Brain microvascular endothelial cell (primary cell): ENCODE measurements at regions not wholly inside any gene's neighbourhood (a gene's known extent, or its start where the extent isn't known, plus 50 kb on each side); places are given as distances from the start of the nearest gene placed in this dataset.

Source experiments
- DNase-seq: peaks from one replicate; pipeline ENCODE4 v3.0.0-alpha.2; 2020
- H3K27ac ChIP-seq: fragments of 250-450 bp; sonication (Bioruptor Pico); 2 replicates; pipeline ENCODE4 v1.5.1; 2020; ENCODE audit warnings: mild to moderate bottlenecking, moderate library complexity
- H3K27me3 ChIP-seq: fragments of 250-450 bp; sonication (Bioruptor Pico); replicated peaks from 2 replicates; pipeline ENCODE4 v1.5.1; 2020; ENCODE audit warnings: mild to moderate bottlenecking
- H3K36me3 ChIP-seq: fragments of 250-450 bp; sonication (Bioruptor Pico); replicated peaks from 2 replicates; pipeline ENCODE4 v1.5.1; 2020; ENCODE audit warnings: mild to moderate bottlenecking
- H3K4me3 ChIP-seq: 2 replicates; pipeline ENCODE4 v1.5.1; 2011; ENCODE audit warnings: low read depth, mild to moderate bottlenecking, control low read depth, low read length, moderate library complexity
- CTCF ChIP-seq: IDR thresholded peaks from 2 replicates; pipeline ENCODE4 v1.5.1; 2011; ENCODE audit warnings: low read depth, mild to moderate bottlenecking, moderate library complexity, low read length, control low read depth, inconsistent platforms; ENCODE audit errors: missing control alignments
- in situ Hi-C: cut with HindIII; loops from 2 replicates; pipeline ENCODE4 v1.10.0; 2017; ENCODE audit warnings: low sequenced_read_pairs, low pct_ligation_motif_present

DNA sequence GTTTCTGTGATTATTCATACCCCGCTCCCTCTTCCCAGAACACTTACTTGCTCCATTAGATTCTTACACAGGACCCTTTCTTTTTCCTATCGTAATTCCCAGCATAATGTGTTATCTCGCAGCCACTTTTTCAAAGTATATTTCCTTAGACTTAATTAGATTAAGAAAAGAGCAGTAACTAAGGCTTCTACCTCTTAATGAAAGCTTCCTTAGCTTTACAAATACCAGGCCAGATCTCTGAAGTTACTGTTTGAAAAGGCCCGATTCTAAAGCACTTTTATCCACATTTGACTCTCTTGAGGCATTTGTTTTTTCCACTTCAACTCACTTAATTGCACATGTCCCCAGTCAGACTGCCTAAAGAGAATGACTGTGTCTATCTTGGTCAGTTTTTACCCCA is 1264.3 kb upstream of the ADGRL2 start:
- TF ChIP-seq CTCF: no peak
- H3K36me3 ChIP-seq: no peaks in the 10 kb centered on the region
- H3K27me3 ChIP-seq: no peaks in the 10 kb centered on the region
- H3K4me3 ChIP-seq: no peak overlapping the region
- no peak overlapping the region for H3K27ac ChIP-seq
- in situ Hi-C loops: no loop called here
- no peak for DNase-seq

GRCh38 chr1:80535466-80535865 is 1265.3 kb upstream of the ADGRL2 start:
- in situ Hi-C loops: no loop called here
- TF ChIP-seq CTCF: no peak
- Histone ChIP-seq H3K27me3 (no peaks in the 10 kb centered on the region), H3K27ac (no peak overlapping the region), H3K36me3 (no peaks in the 10 kb centered on the region), H3K4me3 (no peak overlapping the region)
- DNase-seq: no peak

DNA sequence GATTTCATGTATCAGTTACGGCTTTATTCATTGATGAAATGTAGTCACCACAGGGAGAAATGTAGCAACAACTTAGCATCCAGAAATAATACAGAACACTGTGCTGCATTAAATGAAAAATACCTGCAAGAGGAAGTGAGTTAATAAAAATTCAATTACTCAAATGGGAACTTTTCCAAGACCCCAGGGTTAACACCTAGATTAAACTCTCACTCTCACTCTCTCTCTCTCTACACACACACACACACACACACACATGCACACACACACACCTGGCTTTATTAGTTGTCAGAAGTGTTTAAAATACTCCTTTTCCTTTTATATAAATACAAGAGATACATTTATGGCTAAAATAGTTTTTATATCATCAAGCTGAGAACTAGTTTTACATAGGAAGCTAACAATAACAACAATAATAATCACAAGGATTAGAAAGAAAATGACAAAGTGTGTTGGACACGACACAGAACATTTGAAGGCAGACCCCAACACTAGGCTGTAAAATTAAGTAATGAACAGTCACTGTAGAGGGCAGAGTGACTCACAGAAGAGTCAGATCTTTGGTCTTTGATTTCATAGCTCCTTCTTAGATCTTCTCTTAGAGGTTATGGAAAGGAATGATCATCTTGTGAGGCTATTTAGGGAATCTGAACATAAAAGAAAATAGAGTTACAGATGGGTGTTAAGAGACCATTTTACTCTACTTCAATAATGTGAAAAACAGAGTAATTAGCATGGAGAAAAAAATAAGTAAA is 1266.0 kb upstream of the ADGRL2 start:
- in situ Hi-C loops: no loop called here
- no peak for TF ChIP-seq CTCF
- peak; percentile 14 for DNase-seq
- Histone ChIP-seq H3K36me3 (no peaks in the 10 kb centered on the region), H3K4me3 (no peak overlapping the region), H3K27me3 (no peaks in the 10 kb centered on the region), H3K27ac (no peak overlapping the region)

DNA sequence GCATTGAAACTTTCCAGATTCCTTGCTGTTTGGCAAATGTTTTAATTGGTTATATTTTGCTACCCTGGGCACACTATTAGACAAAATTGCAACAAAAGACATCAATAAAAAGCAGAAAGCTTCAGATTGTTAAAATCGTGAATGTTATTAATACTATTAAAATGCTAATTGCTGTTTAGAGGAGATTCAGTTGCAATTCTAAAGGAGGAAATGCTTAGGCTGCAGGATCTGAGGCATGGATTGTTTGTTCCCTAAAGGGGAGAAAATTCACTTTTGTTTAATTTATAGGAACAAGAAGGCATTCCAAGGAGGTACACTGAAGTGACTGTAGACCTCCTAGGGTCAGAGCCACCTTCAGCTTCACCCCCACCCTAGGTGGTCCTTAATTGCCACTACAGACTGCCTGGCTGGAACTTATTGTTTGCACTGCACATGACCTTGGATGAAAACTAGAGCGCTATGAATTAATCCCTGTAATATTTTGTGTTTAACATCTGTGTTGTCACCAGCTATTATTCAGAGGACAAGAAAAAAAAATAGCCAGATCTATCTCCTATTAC is 1266.9 kb upstream of the ADGRL2 start:
- no peak for DNase-seq
- in situ Hi-C loops: no loop called here
- no peak for TF ChIP-seq CTCF
- Histone ChIP-seq H3K36me3 (no peaks in the 10 kb centered on the region), H3K4me3 (no peak overlapping the region), H3K27ac (no peak overlapping the region), H3K27me3 (no peaks in the 10 kb centered on the region)

GRCh38 chr1:80533093-80533492 is 1267.6 kb upstream of the ADGRL2 start:
- TF ChIP-seq CTCF: no peak
- in situ Hi-C loops: no loop called here
- Histone ChIP-seq H3K36me3 (no peaks in the 10 kb centered on the region), H3K4me3 (no peak overlapping the region), H3K27ac (no peak overlapping the region), H3K27me3 (no peaks in the 10 kb centered on the region)
- no peak for DNase-seq

DNA sequence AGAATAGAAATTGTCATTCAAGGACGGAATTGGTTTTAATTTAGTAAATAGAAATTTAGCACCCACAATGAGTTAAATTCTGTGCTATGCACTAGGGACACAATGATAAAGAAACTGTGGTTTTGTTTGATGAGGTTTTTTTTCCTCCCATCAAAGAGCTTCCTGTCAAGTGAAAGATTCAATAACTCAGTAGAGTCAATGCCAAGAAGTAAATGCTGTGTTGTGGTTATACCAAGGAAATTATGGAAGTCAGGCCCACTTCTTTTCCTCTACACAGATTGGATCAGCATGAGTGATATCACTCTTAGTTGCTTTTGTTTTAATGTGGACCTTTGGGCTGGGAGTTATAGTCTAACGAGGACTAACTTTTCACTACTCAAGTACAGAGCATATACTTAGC is 1269.6 kb upstream of the ADGRL2 start:
- no peak for DNase-seq
- Histone ChIP-seq H3K4me3 (no peak overlapping the region), H3K27me3 (no peaks in the 10 kb centered on the region), H3K27ac (no peak overlapping the region), H3K36me3 (no peaks in the 10 kb centered on the region)
- TF ChIP-seq CTCF: no peak
- in situ Hi-C loops: no loop called here
